HEK293T (cell line): ENCODE measurements at regions not wholly inside any gene's neighbourhood (a gene's known extent, or its start where the extent isn't known, plus 50 kb on each side); places are given as distances from the start of the nearest gene placed in this dataset.

Experiments used
- CTCF ChIA-PET: fragments of 350-600 bp; formaldehyde crosslinking; extraction: SDS; loops from one replicate; lab custom pipeline; 2021; ENCODE audit warnings: antibody characterized with exemption, inconsistent platforms; lab: Yijun Ruan, JAX
- POLR2A ChIA-PET: fragments of 350-600 bp; formaldehyde crosslinking; extraction: SDS; loops from one replicate; lab custom pipeline; 2020; ENCODE audit warnings: antibody characterized with exemption, inconsistent platforms; lab: Yijun Ruan, JAX
- DNase-seq: peaks from one replicate; pipeline ENCODE4 v3.0.0; 2012; ENCODE audit warnings: mixed read lengths; ENCODE audit errors: extremely low spot score
- ARNT ChIP-seq: fragments of 450-650 bp; IDR thresholded peaks from 2 replicates; pipeline ENCODE4 v1.6.1; 2017; ENCODE audit warnings: mild to moderate bottlenecking
- BHLHE40 ChIP-seq: fragments of 450-650 bp; IDR thresholded peaks from 2 replicates; pipeline ENCODE4 v1.6.1; 2016; ENCODE audit warnings: mild to moderate bottlenecking, moderate library complexity, borderline replicate concordance
- ELF4 ChIP-seq: fragments of 450-650 bp; IDR thresholded peaks from 2 replicates; pipeline ENCODE4 v1.6.1; 2017; ENCODE audit warnings: antibody characterized with exemption
- FOXA1 ChIP-seq: fragments of 450-650 bp; IDR thresholded peaks from 2 replicates; pipeline ENCODE4 v1.6.1; 2016; ENCODE audit warnings: mild to moderate bottlenecking
- FOXK2 ChIP-seq: fragments of 450-650 bp; IDR thresholded peaks from 2 replicates; pipeline ENCODE4 v1.6.1; 2016; ENCODE audit warnings: mild to moderate bottlenecking
- FOXM1 ChIP-seq: fragments of 450-650 bp; IDR thresholded peaks from 2 replicates; pipeline ENCODE4 v1.6.1; 2017; ENCODE audit warnings: mild to moderate bottlenecking, borderline replicate concordance
- HDGF ChIP-seq: fragments of 450-650 bp; IDR thresholded peaks from 2 replicates; pipeline ENCODE4 v1.6.1; 2017; ENCODE audit warnings: antibody characterized with exemption, borderline replicate concordance
- L3MBTL2 ChIP-seq: fragments of 450-650 bp; conservative IDR thresholded peaks from 2 replicates; pipeline ENCODE4 v1.6.1; 2016; ENCODE audit warnings: mild to moderate bottlenecking
- LEF1 ChIP-seq: fragments of 450-650 bp; IDR thresholded peaks from 2 replicates; pipeline ENCODE4 v1.6.1; 2017; ENCODE audit warnings: mild to moderate bottlenecking, borderline replicate concordance
- NFRKB ChIP-seq: fragments of 450-650 bp; IDR thresholded peaks from 2 replicates; pipeline ENCODE4 v1.6.1; 2016; ENCODE audit warnings: mild to moderate bottlenecking, moderate library complexity
- SP1 ChIP-seq: fragments of 450-650 bp; IDR thresholded peaks from 2 replicates; pipeline ENCODE4 v1.6.1; 2017
- SUZ12 ChIP-seq: fragments of 450-650 bp; IDR thresholded peaks from 2 replicates; pipeline ENCODE4 v1.6.1; 2016; ENCODE audit warnings: mild to moderate bottlenecking
- ZNF384 ChIP-seq: fragments of 450-650 bp; IDR thresholded peaks from 2 replicates; pipeline ENCODE4 v1.6.1; 2016
- TF ChIP-seq, protein P1 (sequence below): fragments of 450-650 bp; IDR thresholded peaks from 2 replicates; pipeline ENCODE4 v1.6.1; 2016

DNA sequence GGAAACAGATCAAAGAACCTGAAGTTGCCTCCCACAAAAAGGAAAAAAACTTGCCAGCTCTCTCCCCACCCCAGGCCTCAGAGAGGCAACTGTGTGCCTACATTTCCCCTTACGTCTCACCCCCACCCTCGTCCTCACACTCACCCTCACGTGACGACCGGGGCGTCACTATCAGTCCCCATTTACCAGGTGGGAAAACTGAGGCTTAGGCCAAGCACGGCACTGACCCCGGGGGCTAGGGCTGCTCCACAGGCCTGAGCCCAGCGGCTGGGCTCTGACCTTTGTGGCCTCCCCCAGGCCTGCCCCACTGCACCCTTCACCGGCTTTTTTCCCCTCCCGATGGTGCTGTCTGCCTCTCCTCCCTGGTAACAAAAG, 51.5 kb upstream of the RUNX3 start:
- POLR2A ChIA-PET, result no interaction called here
- CTCF ChIA-PET, result no interaction called here

DNA sequence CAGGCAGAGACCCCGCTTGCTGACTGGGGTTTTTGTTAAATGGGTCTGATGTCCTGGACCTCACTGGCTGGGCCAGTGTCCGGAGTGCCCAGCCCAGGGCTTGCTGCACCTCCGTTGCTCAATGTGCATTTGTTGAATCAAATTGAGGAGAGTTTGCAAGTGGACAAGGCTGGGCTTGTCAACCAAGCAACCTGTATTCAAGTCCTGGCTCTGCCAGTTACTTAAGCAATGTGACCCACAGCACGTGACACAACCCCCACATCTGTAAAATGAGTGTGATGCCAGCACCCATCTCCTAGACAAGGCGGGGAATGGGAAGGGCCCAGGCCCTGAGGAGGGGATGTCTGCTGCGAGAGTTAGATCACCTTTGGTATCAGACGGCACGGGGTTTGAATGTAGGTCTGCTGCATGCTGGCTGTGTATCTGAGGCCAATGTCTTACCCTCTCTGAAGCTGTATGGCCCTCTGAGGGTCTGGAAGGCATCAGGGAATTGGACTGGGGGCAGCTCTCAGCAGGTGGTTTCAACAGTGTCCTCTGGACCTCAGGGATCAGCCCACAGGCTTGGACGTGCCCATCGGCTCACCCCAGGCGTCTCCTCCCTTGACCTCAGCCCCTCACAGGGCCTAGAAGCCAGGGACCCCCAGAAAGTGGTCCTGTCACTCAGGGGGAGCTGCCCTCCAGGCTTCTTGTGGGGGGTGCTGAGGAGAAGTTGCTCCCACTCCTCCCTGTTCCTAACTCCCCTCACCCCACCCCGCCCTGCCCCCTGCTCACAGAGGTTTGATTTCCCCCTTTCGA, 51.0 kb upstream of the RUNX3 start:
- ChIA-PET POLR2A (no interaction called here), CTCF (no interaction called here)
- no peak for DNase-seq
- TF ChIP-seq HDGF (no peak), BHLHE40 (no peak), SP1 (no peak), FOXA1 (no peak), ELF4 (no peak), FOXK2 (no peak), FOXM1 (no peak), SUZ12 (no peak), ARNT (no peak), L3MBTL2 (no peak)
- TF ChIP-seq, protein P1, sequence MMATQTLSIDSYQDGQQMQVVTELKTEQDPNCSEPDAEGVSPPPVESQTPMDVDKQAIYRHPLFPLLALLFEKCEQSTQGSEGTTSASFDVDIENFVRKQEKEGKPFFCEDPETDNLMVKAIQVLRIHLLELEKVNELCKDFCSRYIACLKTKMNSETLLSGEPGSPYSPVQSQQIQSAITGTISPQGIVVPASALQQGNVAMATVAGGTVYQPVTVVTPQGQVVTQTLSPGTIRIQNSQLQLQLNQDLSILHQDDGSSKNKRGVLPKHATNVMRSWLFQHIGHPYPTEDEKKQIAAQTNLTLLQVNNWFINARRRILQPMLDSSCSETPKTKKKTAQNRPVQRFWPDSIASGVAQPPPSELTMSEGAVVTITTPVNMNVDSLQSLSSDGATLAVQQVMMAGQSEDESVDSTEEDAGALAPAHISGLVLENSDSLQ, result no peak

More for the DNA sequence above, 51.5 kb upstream of the RUNX3 start:
- DNase-seq, result no peak
- no peak for TF ChIP-seq NFRKB
- no peak for TF ChIP-seq LEF1
- no peak for TF ChIP-seq FOXK2
- TF ChIP-seq ZNF384, result no peak
